ENCODE measurements at regions not wholly inside any gene's neighbourhood (a gene's known extent, or its start where the extent isn't known, plus 50 kb on each side); places are given as distances from the start of the nearest gene placed in this dataset.

DNA sequence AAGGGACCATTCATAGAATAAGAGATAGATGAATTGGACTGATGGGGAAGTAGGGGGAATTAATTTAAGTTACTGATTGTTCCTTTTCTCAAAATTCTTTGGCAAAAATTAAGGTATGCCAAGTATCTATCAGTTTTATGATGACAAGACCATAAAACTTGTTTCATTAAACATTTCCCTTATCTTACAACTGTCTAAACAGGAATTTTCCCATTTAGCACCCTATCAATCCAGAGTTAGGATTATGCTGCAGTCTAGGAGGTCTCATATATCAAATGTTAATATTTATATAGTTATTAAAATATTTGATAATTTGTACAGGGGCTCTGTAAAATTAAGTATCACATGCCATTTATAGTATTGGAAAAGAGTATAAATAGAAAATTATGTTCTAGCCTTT, 51.5 kb upstream of the ARID1B start:
- Histone ChIP-seq H3K4me1 (ENCODE audit: control insufficient read depth, insufficient read depth, low read length) (peaks cover 15% of the 10 kb centered on the region), H3K27me3 (ENCODE audit: control insufficient read depth, insufficient read depth, low read length) (no peaks in the 10 kb centered on the region), H3K9me3 (ENCODE audit: control insufficient read depth, insufficient read depth, low read depth, low read length) (no peaks in the 10 kb centered on the region), H3K36me3 (ENCODE audit: control insufficient read depth, insufficient read depth, low read length) (no peaks in the 10 kb centered on the region), H3K9ac (ENCODE audit: low read length) (no peak overlapping the region), H3K4me3 (ENCODE audit: low read depth, low read length) (no peak overlapping the region), H3K27ac (ENCODE audit: low read depth, low read length) (no peak overlapping the region)

DNA sequence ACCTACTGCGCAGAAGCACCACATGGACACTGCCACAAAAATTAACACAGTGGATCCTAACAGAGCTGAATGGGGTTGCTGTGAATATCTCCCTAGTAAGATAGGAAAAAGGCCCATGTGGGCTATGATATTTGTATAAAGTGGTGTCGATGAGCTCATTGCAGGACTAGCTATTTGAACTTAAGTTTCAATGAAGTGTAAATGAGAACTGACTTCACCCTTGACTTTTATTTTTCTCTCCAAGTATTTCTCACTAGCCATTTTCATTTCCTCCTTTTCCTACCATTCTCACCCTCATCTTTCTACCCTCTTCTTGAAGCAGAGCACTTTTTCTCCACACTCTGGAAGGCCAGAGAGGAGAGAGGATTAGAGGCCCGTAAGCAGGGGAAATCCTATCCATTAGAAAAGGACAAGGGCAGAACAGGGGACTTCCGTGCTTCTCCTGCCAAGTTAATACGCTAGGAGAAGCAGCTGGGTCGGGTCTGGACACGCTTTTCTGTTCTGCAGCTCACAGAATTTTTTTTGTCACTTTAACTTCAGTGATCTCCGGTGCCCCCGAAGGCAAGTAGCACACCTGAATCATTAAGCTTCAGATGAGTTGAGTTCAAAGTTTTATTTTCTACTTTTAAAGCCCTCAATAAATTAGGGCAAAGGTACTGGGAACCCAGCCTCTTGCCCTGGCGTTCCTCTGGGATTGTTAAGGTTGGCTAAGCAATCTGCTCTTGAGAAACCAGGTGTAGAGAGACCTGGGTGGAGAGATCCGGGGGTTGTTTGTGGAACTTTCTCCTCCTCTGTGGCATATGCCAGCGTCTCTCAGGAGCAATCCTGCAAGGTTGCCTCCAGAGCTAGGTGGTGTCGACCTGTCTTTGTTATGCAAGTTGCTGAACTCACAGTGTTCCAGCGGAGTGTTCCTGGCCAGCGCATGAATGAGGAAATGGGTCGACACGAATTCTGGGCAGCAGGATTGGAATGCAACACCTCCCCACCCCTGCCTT, 56.2 kb upstream of the ARID1B start:
- H3K27me3 ChIP-seq (ENCODE audit: control insufficient read depth, insufficient read depth, low read length) = no peaks in the 10 kb centered on the region
- peak overlapping the region; percentile 52 for H3K9ac ChIP-seq (ENCODE audit: low read length)
- peaks cover 30% of the 10 kb centered on the region for H3K4me1 ChIP-seq (ENCODE audit: control insufficient read depth, insufficient read depth, low read length)
- H3K9me3 ChIP-seq (ENCODE audit: control insufficient read depth, insufficient read depth, low read depth, low read length) = 0 out of 2 replicates have a peak, but pooled peaks cover 3% of the 10 kb centered on the region
- H3K36me3 ChIP-seq (ENCODE audit: control insufficient read depth, insufficient read depth, low read length) = no peaks in the 10 kb centered on the region
- H3K4me3 ChIP-seq (ENCODE audit: low read depth, low read length) = 0 out of 2 replicates have a peak overlapping the region, but pooled peaks have one; percentile 17
- H3K27ac ChIP-seq (ENCODE audit: low read depth, low read length) = peak overlapping the region; percentile 56; the same call in 1 of the 2 replicates

DNA sequence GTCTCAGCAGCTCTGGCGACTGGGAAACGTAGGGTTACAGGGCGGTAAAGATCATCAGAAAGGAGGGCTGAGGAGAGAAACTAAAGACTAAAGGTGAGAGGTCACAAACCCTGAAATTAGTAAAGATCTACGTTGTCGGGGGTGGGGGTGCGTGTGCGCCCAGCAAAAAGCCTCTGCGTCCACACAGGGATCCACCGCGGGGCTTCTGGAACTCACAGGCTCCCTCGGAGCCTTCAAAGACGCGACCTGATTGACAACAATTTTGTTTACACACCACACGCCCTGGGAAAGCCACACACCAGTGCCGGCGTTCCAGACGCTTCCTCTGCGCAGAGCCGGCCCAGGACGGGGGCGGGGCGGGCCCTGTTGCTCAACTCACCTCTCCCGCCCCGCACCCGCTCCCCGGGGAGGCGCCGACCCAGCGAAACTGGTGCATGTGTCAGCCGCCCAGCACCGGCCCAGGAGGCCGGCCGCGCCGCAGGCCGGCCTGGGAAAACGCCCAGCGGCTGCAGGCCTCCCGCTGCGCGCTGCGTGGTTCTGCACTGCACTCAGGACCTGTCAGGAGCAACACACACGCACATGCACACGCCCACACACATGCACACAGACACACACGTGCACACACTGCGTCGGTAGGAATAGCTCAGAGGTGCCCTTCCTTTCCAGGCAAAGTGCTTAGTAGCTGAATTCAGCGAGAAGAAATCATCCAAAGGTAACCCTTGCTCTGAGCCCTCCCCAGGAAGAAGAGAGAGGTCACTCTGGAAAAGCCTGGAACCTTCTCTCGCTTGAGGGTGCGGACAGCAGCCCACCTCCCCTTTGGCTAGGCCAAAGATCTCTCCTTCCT, 57.2 kb upstream of the ARID1B start:
- peak overlapping the region; percentile 2; the same call in 1 of the 2 replicates for H3K27ac ChIP-seq (ENCODE audit: low read depth, low read length)
- H3K9ac ChIP-seq (ENCODE audit: low read length) = peak overlapping the region; percentile 45
- H3K4me3 ChIP-seq (ENCODE audit: low read depth, low read length) = peak overlapping the region; percentile 14; the same call in 1 of the 2 replicates

DNA sequence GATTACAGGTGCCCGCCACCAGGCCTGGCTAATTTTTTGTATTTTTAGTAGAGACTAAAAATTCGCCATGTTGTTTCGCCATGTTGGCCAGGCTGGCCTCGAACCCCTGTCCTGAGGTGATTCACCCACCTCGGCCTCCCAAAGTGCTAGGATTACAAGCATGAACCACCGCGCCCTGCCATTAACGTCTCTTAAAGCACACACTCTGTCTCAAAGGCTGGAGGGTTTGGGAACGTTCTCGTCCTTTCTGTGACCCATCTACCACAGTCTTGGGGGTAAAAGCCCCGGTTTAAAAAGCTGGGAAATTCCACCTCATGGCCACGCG, 57.8 kb upstream of the ARID1B start:
- peak overlapping the region; percentile 45 for H3K9ac ChIP-seq (ENCODE audit: low read length)
- H3K4me3 ChIP-seq (ENCODE audit: low read depth, low read length) = peak overlapping the region; percentile 14; the same call in 1 of the 2 replicates
- no peaks in the 10 kb centered on the region for H3K36me3 ChIP-seq (ENCODE audit: control insufficient read depth, insufficient read depth, low read length)
- 0 out of 2 replicates have a peak, but pooled peaks cover 3% of the 10 kb centered on the region for H3K9me3 ChIP-seq (ENCODE audit: control insufficient read depth, insufficient read depth, low read depth, low read length)
- H3K27ac ChIP-seq (ENCODE audit: low read depth, low read length) = peak overlapping the region; percentile 2; the same call in 1 of the 2 replicates
- H3K4me1 ChIP-seq (ENCODE audit: control insufficient read depth, insufficient read depth, low read length) = peaks cover 30% of the 10 kb centered on the region
- H3K27me3 ChIP-seq (ENCODE audit: control insufficient read depth, insufficient read depth, low read length) = no peaks in the 10 kb centered on the region

More for the DNA sequence above, 57.2 kb upstream of the ARID1B start:
- Histone ChIP-seq H3K4me1 (ENCODE audit: control insufficient read depth, insufficient read depth, low read length) (peaks cover 30% of the 10 kb centered on the region), H3K27me3 (ENCODE audit: control insufficient read depth, insufficient read depth, low read length) (no peaks in the 10 kb centered on the region), H3K36me3 (ENCODE audit: control insufficient read depth, insufficient read depth, low read length) (no peaks in the 10 kb centered on the region), H3K9me3 (ENCODE audit: control insufficient read depth, insufficient read depth, low read depth, low read length) (0 out of 2 replicates have a peak, but pooled peaks cover 3% of the 10 kb centered on the region)

DNA sequence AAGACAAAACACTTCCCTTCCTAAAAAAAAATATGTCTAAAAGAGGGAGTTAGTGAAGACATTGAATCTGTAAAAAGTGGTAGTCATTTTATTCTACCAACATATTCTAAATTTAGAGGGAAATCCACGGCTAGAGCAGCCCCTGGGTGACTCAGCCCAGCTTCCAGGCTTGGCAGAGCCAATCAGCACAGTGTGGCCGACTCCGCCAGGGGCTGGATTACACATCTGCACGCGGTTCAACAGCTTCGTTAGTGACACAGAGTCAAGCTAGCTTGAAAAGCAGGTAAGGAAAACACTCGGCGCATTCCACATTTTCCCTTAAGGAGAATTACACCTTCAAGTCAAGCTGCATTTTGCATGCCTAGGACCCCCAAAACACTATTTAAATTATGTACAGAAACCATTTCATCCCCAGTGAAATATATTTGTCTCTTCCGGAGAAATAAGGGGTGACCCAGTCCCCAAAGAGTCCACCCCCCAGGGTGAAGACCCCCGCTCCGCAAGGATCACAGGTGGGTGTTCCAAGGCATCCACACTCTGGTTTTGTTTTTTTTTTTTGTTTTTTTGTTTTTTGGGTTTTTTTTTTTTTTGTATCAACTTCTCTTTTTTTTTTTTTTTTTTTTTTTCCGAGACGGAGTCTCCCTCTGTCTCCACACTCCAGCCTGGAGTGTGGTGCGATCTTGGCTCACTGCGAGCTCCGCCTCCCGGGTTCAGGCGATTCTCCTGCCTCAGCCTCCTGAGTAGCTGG, 58.4 kb upstream of the ARID1B start:
- H3K4me3 ChIP-seq (ENCODE audit: low read depth, low read length) = no peak overlapping the region
- H3K27ac ChIP-seq (ENCODE audit: low read depth, low read length) = no peak overlapping the region
- peaks cover 30% of the 10 kb centered on the region for H3K4me1 ChIP-seq (ENCODE audit: control insufficient read depth, insufficient read depth, low read length)

DNA sequence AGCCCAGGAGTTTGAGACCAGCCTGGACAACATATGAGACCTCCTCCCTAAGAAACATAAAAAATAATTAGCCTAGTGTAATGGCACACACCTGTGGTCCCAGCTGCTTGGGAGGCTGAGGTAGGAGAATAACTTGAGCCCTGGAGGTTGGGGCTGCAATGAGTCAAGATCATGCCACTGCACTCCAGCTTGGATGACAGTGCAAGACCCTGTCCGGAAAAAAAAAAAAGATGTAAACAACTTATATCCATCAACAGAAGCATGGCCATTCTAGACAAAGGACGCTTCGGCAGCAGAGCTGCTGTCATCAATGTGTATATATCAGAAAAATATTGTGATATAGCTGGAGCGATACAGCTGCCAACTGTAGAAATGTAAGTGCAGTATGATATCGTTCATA, 59.6 kb upstream of the ARID1B start:
- Histone ChIP-seq H3K9me3 (ENCODE audit: control insufficient read depth, insufficient read depth, low read depth, low read length) (0 out of 2 replicates have a peak, but pooled peaks cover 3% of the 10 kb centered on the region), H3K9ac (ENCODE audit: low read length) (no peak overlapping the region), H3K27ac (ENCODE audit: low read depth, low read length) (no peak overlapping the region), H3K4me1 (ENCODE audit: control insufficient read depth, insufficient read depth, low read length) (peaks cover 30% of the 10 kb centered on the region), H3K36me3 (ENCODE audit: control insufficient read depth, insufficient read depth, low read length) (no peaks in the 10 kb centered on the region), H3K27me3 (ENCODE audit: control insufficient read depth, insufficient read depth, low read length) (no peaks in the 10 kb centered on the region), H3K4me3 (ENCODE audit: low read depth, low read length) (no peak overlapping the region)

More for the DNA sequence above, 58.4 kb upstream of the ARID1B start:
- Histone ChIP-seq H3K9ac (ENCODE audit: low read length) (no peak overlapping the region), H3K27me3 (ENCODE audit: control insufficient read depth, insufficient read depth, low read length) (no peaks in the 10 kb centered on the region), H3K36me3 (ENCODE audit: control insufficient read depth, insufficient read depth, low read length) (no peaks in the 10 kb centered on the region), H3K9me3 (ENCODE audit: control insufficient read depth, insufficient read depth, low read depth, low read length) (0 out of 2 replicates have a peak, but pooled peaks cover 3% of the 10 kb centered on the region)

DNA sequence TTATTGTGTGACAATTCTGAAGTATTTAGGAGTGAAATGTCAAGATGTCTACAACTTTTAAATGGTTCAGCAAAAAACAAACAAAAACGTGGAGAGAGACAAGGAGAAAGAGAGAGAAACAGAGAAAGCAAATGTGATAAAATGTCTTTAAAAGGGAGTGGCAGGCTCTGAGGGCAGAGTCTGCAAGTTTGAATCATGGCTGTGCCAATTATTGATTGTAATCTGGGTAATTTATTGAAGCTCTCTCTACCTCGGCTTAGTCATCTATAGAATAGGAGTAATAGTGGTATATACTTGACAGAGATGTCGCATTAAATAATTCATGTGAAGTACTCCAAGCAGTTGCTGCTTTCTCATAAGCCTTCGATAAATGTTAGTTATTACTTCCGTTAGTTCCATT, 61.3 kb upstream of the ARID1B start:
- no peak overlapping the region for H3K9ac ChIP-seq (ENCODE audit: low read length)
- H3K9me3 ChIP-seq (ENCODE audit: control insufficient read depth, insufficient read depth, low read depth, low read length) = 0 out of 2 replicates have a peak, but pooled peaks cover 3% of the 10 kb centered on the region
- H3K36me3 ChIP-seq (ENCODE audit: control insufficient read depth, insufficient read depth, low read length) = no peaks in the 10 kb centered on the region
- H3K27me3 ChIP-seq (ENCODE audit: control insufficient read depth, insufficient read depth, low read length) = no peaks in the 10 kb centered on the region
- peaks cover 17% of the 10 kb centered on the region for H3K4me1 ChIP-seq (ENCODE audit: control insufficient read depth, insufficient read depth, low read length)
- H3K4me3 ChIP-seq (ENCODE audit: low read depth, low read length) = no peak overlapping the region
- no peak overlapping the region for H3K27ac ChIP-seq (ENCODE audit: low read depth, low read length)

DNA sequence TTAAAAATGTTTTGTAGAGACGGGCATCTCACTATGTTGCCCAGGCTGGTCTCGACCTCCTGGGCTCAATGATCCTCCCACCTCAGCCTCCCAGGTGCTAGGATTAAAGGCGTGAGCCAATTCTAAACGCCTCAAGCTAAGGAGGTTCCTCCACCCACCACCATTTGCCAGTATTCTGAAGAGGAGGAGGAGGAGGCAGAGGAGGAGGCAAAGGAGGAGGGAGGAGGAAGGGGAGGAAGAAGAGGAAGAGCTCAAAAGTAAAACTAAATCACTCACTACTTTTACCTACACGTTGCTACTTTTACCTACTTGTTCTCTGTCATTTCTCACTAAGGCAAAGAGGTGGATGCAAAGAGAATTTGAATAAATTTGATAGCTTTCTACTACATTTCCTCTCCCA, 63.6 kb upstream of the ARID1B start:
- Histone ChIP-seq H3K9ac (ENCODE audit: low read length) (no peak overlapping the region), H3K4me1 (ENCODE audit: control insufficient read depth, insufficient read depth, low read length) (no peaks in the 10 kb centered on the region), H3K36me3 (ENCODE audit: control insufficient read depth, insufficient read depth, low read length) (no peaks in the 10 kb centered on the region), H3K4me3 (ENCODE audit: low read depth, low read length) (no peak overlapping the region), H3K9me3 (ENCODE audit: control insufficient read depth, insufficient read depth, low read depth, low read length) (no peaks in the 10 kb centered on the region), H3K27ac (ENCODE audit: low read depth, low read length) (no peak overlapping the region), H3K27me3 (ENCODE audit: control insufficient read depth, insufficient read depth, low read length) (no peaks in the 10 kb centered on the region)

DNA sequence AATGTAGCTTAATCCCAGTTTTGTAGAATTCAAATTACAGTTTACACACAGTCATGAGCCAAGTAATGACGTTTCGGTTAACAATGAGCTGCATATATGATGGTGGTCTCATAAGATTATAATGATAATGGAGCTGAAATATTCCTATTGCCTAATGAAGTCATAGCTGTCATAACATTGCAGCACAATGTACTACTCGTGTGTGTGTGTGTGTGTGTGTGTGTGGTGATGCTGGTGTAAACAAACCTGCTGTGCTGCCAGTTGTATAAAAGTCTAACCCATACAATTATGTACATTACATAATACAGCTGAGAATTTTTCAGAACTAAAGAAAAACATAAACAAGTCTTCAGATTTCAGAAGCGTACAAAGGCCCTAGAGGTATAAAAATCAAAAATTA, 66.7 kb upstream of the ARID1B start:
- Histone ChIP-seq H3K4me1 (ENCODE audit: control insufficient read depth, insufficient read depth, low read length) (no peaks in the 10 kb centered on the region), H3K27me3 (ENCODE audit: control insufficient read depth, insufficient read depth, low read length) (no peaks in the 10 kb centered on the region), H3K36me3 (ENCODE audit: control insufficient read depth, insufficient read depth, low read length) (no peaks in the 10 kb centered on the region), H3K9me3 (ENCODE audit: control insufficient read depth, insufficient read depth, low read depth, low read length) (no peaks in the 10 kb centered on the region), H3K9ac (ENCODE audit: low read length) (no peak overlapping the region), H3K27ac (ENCODE audit: low read depth, low read length) (no peak overlapping the region), H3K4me3 (ENCODE audit: low read depth, low read length) (no peak overlapping the region)

DNA sequence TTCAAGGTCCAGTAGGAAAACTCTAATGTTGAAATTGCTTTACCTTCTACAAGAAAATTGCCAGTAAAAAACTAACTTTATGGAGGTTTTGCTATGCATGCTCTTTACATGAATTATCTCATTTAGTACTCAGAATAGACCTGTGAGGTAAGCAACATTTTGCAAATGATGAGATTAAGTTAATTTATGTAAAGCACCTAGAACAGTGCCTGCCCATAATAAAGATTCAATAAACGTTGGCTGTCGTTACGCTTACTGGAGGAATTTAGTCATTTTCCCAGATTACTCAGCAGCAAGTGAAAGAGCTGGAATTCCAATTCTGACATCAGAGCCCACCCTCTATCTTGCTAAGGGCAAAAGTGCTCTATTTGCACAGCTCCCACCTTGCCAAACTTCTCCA, 69.4 kb upstream of the ARID1B start:
- no peaks in the 10 kb centered on the region for H3K4me1 ChIP-seq (ENCODE audit: control insufficient read depth, insufficient read depth, low read length)
- no peak overlapping the region for H3K4me3 ChIP-seq (ENCODE audit: low read depth, low read length)
- no peaks in the 10 kb centered on the region for H3K9me3 ChIP-seq (ENCODE audit: control insufficient read depth, insufficient read depth, low read depth, low read length)
- no peak overlapping the region for H3K9ac ChIP-seq (ENCODE audit: low read length)
- H3K27ac ChIP-seq (ENCODE audit: low read depth, low read length) = no peak overlapping the region
- H3K27me3 ChIP-seq (ENCODE audit: control insufficient read depth, insufficient read depth, low read length) = no peaks in the 10 kb centered on the region
- H3K36me3 ChIP-seq (ENCODE audit: control insufficient read depth, insufficient read depth, low read length) = no peaks in the 10 kb centered on the region
